C4-2B (cell line): ENCODE measurements at regions not wholly inside any gene's neighbourhood (a gene's known extent, or its start where the extent isn't known, plus 50 kb on each side); places are given as distances from the start of the nearest gene placed in this dataset.

Experiments used
- H3K27ac ChIP-seq: fragments of 450-650 bp; 2 replicates; pipeline ENCODE4 v1.5.1; 2017
- ZFX ChIP-seq: fragments of 450-650 bp; IDR thresholded peaks from 2 replicates; pipeline ENCODE4 v1.6.1; 2017
- TF ChIP-seq, protein P1 (sequence below): fragments of 450-650 bp; conservative IDR thresholded peaks from 2 replicates; pipeline ENCODE4 v1.5.1; 2017; ENCODE audit warnings: mild to moderate bottlenecking

DNA sequence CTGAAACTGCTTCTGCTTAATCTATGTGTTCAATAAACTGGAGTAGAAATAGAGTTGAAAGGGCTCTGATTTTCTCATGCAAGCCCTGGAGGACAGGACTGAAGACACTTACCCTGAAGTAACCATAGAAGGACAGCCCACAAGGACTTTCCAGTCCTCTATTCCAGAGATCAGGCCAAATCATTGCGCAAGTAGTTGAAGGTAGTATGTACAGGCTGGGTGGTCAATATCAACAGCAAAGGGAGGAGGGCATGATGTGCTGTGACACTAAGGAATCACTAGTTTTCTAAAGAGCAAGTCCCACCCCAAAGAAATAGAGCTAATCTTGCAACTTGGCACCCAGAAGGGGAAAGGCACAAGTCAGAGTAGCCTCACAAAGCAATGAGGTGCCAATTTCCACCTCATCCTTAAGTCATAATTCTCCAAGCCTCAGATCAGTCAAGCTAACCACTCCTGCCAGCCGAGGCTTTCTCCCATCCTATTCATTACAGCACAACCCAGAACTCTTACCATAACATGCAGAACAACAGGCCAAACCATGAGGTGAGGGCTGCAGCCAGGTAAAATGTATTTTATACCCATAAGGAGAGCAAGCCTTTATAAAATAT lies 533.5 kb downstream of the TNS1 start:
- no peak overlapping the region for H3K27ac ChIP-seq
- no peak for TF ChIP-seq ZFX
- TF ChIP-seq, protein P1, sequence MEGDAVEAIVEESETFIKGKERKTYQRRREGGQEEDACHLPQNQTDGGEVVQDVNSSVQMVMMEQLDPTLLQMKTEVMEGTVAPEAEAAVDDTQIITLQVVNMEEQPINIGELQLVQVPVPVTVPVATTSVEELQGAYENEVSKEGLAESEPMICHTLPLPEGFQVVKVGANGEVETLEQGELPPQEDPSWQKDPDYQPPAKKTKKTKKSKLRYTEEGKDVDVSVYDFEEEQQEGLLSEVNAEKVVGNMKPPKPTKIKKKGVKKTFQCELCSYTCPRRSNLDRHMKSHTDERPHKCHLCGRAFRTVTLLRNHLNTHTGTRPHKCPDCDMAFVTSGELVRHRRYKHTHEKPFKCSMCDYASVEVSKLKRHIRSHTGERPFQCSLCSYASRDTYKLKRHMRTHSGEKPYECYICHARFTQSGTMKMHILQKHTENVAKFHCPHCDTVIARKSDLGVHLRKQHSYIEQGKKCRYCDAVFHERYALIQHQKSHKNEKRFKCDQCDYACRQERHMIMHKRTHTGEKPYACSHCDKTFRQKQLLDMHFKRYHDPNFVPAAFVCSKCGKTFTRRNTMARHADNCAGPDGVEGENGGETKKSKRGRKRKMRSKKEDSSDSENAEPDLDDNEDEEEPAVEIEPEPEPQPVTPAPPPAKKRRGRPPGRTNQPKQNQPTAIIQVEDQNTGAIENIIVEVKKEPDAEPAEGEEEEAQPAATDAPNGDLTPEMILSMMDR: no peak

- TF ChIP-seq, protein P1: no peak
- no peak for TF ChIP-seq ZFX
- H3K27ac ChIP-seq: no peak overlapping the region
Measured at GRCh38 chr2:217468042-217468830, 534.6 kb downstream of the TNS1 start.

DNA sequence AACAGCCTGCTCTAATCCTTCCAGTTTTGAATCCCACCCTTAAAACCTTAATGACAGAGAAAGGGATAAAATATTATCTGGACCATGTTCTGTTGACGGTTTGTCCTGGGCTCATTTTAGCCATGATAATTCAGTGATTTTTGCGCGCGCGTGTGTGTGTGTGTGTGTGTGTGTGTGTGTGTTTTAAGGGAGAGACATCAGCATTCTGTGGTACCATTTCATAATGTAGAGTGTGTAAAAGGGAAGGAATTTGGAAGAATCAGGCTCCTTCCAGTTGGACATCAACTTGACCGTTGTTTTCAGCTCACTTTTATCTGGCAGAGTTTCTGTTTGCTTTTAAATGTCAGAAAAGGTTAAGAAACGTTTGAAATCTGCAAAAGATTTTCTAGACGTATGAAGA lies 535.5 kb downstream of the TNS1 start:
- no peak overlapping the region for H3K27ac ChIP-seq
- TF ChIP-seq, protein P1: no peak
- no peak for TF ChIP-seq ZFX

DNA sequence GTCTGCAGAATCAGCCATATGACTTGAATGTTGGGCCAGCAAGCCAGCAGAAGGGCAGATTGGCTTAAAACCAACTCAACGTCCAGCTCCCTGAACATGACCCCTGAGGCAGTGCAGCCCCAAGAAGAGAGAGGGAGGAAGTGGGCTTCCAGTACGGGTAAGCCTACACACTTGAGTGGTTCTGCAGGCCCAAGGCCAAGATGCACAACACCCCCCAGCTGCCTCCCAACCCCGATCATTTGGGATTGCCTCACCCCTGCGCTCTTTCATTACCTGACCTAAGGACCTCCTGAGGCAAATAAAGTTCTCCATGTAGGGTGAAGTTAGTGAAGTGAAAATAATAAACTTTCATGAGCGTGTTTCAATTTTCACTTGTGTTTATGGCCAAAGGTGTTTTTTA lies 536.0 kb downstream of the TNS1 start:
- TF ChIP-seq, protein P1: no peak
- no peak for TF ChIP-seq ZFX
- no peak overlapping the region for H3K27ac ChIP-seq

GRCh38 chr2:217466104-217466503 lies 536.7 kb downstream of the TNS1 start:
- TF ChIP-seq ZFX: no peak
- TF ChIP-seq, protein P1: no peak
- H3K27ac ChIP-seq: no peak overlapping the region

DNA sequence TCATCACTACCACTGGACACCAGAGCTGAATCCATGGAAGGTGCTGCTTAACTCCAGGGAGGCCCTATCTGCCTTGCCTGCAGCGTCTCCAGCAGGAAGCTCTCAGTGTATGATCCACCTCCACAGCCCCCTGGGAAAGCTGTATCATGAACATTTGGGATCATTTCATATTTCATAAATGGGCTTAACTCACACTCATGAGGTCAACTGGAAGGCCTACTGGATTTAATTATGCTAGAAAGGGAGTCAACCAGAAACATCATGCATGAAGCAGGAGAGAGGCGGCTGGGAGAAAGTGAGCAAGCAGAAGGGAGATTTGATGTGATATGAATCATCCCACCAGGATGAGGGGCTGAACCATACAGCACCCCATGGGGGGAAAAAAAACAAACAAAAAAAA lies 537.7 kb downstream of the TNS1 start:
- no peak for TF ChIP-seq ZFX
- TF ChIP-seq, protein P1: no peak
- H3K27ac ChIP-seq: no peak overlapping the region

GRCh38 chr2:217463402-217464075 lies 539.3 kb downstream of the TNS1 start:
- H3K27ac ChIP-seq: no peak overlapping the region
- TF ChIP-seq, protein P1: no peak
- no peak for TF ChIP-seq ZFX
